ENCODE measurements at regions not wholly inside any gene's neighbourhood (a gene's known extent, or its start where the extent isn't known, plus 50 kb on each side); places are given as distances from the start of the nearest gene placed in this dataset.

DNA sequence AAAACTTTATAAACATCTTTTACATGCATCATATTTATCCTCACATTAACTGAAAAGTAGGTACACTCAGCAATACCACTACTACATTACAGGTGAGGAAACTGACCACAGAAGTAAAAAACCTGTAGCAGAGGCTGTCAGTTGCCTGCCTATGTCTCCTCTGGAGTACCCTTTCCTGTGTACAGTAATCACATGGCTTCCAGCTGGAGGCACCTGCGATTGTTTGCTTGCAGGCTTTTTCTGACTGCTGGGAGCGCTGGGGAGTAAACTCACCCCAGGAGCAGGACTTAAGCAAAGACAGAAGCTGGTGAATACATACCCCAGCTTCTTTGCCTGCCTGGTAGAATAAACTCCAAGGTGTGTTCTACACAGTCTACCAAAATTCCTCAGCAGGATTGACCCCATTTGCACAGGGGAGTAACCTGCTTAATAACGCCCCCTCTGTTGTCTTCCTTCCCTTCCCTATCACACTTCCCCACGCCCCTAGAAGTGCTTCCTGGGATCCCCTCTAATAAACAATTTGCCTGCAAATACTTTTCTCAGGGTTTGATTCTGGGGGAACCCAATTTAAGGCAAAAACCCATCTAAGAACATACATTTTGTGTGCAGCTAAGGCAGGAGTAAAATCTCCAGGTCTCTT lies 138.9 kb downstream of the PTH2R start:
- no peak for DNase-seq (ENCODE audit: low read depth)

DNA sequence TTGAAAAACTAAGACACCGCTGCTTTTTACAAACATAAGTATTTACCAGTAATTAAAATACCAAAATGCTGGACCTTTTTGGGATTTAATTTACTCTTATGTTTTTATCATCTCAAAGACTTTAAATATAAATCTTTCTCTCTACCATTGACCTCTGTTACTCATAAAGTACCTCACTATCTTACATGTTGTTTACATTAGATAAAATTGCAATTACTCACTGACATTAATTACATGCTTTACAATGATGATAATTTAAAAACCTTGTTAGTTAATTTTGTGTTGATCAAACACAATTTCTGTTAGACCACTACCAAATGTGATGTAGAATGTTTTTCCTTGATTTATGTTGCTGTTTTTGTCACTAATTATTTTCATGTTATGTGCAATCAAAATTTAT lies 139.5 kb downstream of the PTH2R start:
- DNase-seq (ENCODE audit: low read depth): no peak

DNA sequence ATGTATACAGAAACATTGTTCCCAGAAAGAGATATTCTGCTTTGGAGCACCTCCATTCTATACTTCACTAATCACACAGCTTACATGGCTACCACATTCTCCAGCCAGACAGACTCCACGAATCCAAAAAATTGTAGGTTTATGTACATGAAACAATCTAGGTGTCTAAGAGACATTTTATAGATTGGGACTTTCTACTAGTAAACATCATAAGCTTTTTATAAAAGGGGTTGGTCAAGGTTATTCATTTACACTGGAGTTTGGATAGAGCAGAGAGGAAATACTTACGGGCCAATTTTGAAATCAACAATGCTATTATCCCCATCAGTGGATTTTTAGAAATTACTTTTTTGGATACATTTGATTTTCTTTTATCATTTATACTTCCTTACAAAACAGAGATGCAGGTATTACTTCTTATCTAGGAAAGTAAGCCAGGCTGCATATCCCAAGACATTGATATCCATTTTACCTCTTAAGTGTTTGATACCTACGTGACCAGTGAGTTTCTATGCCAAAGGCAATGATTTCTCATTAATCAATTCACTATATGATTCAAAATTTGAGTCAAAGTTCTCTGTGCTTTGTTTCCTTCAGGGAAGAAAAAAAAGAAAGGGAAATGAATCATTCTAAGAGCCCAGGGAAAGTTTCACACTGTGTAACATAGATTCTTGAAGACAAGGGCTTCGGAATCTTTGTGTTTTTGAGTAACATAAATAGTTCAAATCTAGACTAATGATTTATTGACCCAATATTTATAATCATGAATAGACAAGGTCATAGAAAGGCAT lies 140.5 kb downstream of the PTH2R start:
- no peak for DNase-seq (ENCODE audit: low read depth)

DNA sequence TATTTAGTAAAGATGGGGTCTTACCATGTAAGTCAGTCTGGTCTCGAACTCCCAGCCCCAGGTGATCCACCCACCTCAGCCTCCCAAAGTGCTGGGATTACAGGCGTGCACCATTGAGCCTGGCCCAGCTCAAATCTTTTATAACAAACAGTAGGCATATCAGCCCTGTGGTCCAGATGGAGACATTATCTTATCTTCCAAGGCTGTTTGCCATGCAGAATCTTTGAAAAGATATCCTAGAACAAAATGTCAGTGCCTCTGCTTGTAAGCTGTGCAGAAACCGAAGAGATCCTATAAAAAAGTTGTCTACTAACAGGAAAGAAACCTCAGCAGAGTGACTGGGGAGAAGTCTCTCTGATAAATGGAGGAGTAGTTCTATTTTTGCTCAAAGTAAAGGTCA lies 142.1 kb downstream of the PTH2R start:
- DNase-seq (ENCODE audit: low read depth): no peak

DNA sequence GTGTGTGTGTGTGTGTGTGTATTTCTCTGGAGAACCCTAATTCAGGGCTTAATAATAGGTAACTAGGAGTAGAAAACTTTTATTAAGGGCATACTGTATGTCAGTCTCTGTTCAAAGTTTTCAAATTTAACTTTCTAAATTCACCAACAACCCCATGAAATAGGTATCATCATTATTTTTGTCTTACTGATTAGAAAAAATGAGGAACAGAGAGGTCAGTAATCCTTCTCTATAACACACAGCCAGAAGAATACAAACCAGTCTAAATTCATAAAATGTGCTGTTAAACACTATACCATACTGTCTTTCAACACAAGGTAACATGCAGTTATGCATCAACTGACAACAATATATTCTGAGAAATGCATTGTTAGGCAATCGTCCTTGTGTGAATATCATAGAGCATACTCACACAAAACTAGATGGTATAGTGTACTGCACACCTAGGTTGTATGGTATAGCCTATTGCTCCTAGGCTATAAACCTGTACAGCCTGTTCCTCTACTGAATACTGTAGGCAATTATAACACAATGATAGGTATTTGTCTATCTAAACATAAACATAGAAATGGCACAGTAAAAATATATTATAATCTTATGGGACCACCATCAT lies 143.1 kb downstream of the PTH2R start:
- no peak for DNase-seq (ENCODE audit: low read depth)

DNA sequence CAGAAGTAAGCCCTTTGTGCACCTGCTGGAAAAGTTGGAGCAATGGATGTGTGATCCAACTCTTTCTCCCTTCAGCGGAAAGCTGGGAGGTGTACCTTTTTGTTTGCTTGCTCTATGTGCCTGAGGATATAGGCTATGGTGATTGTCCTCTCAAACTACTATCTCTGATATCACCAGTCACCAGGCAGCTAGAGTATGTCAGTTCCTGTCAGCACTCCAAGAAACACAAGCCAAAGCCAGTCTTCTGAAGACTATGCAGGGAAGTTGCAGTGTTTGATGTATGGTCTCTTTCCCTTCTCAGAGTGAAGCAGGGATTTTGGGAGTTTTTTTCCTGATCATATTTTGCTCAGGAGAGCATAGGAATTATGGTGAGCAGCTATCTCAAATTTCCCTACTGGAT lies 146.4 kb downstream of the PTH2R start:
- DNase-seq (ENCODE audit: low read depth): no peak

DNA sequence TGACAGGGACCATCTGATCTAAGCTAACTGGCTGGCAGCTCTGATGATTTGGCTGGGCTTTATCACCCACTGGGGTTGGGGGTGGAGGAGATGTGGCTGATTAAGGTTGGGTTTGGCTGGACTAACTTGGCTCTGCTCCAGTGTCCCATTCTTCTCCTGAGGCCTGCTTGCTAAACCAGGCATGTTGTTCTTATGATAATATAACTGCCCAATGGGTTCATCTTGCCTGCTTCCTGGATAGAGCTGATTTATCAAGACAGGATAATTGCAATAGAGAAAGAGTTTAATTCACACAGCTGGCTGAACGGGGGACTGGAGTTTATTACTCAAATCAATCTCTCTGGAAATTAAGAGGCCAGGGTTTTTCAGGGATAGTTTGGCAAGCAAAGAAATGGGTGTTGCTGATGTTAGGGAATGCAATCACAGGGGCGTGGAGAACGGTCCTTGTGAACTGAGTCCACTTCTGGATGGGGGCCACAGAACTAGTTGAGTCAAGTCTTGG lies 150.4 kb downstream of the PTH2R start:
- no peak for DNase-seq (ENCODE audit: low read depth)

DNA sequence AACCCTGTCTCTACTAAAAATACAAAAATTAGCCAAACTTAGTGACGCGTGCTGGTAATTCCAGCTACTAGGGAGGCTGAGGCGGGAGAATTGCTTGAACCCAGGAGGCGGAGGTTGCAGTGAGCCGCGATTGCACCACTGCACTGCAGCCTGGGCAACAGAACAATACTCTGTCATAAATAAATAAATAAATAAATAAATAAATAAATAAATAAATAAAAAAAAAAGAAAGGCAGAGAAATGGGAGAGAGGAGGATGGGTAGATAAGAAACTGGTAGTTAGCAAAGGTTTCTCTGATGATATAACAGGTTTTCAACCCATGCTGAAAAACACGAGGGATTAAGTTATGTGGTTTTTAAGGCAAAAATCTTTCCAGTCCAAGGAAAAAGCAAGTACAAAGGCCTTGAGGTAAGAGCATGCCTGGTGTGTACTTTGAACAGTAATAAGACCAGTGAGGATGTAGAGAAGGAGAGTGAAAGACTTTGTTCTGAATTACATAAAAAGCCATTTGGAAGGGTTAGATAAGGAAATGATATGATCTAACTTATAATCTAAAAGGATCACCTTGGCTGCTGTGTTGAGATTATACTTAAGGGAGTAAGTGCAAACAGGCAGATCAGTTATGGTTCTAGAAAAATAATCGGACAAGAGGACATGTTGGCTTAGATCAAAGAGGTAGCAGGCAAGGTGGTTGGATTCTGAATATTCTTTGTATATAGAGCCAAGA lies 159.3 kb downstream of the PTH2R start:
- no peak for DNase-seq (ENCODE audit: low read depth)

DNA sequence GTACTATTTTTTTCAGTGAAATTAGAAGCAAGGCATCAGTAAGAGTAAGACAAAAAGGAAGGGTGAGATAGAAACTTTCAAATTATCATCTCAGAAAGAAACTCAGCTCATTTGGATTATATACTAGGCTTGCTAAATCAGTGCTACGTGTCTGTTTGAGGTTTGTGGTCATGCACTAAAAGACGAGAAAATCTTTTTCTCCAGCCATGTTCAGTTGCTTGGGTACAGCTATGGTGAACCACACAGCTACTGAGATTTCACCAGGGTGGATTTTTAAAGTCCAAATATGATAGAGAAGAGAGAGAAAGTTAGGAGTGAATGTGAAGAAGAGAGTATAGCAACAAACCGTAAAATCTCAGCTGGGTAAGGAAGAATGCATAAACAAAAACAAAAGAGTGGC lies 161.6 kb downstream of the PTH2R start:
- no peak for DNase-seq (ENCODE audit: low read depth)

DNA sequence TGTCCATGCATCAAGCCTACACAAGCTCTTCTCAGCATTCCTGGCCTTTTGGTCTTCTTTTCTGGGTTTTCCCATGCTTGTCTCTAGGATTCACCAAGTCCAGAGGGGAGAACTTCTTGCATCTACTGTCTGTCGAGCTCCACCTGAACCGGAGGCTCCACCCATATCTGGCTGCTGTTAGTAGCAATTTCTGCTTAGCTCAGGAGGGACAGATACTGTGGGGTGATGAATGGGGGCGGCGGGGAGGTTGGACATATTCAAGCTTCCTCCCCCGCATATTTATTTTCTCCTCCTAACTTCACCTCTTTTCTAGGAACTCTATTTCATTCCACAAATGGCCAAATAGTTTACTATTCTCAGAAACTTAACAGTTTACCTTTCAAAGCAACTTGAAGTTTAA lies 163.5 kb downstream of the PTH2R start:
- DNase-seq (ENCODE audit: low read depth): no peak

DNA sequence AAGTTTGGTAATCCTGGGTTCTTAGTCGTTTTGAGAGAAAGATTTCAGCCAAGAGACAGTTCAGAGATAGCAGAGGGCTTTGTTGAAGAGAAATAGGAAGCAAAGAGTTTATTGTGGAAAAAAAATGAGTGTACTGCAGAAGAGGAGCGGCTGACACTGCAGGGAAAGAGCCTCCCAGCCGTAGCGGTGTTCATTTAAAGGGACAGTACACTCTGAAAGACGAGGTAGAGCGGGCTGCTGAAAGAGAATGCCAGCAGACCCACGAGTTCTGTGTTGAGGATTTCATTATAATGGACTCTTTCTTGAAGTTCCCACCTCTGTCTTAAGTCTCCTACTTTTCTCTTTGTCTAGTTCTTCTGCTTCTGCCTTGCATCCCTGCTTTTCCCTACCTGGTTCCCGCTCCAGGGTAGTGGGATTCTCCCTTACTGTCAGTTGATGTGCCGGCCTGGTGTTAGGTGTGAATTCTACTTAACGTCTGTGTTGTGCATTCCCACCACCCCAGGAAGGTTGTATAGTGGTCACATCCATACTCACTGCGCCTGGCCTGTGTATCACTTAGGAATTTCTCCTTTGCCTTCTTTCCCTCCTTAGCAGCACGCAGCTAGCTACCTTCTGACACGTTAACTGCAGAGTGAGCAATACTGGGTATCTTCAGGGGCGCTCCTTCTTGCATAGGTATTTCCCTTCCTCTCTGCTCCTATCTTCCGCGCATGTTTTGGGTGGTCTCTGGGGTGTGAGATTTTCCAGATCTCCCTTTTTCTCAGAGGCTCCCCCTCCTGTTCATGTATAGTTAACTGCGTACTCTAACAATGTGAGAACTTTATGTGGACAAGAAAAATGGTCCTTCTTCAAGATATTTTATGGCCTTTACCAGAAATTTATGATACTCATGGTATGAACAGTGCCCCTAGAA lies 164.5 kb downstream of the PTH2R start:
- no peak for DNase-seq (ENCODE audit: low read depth)

DNA sequence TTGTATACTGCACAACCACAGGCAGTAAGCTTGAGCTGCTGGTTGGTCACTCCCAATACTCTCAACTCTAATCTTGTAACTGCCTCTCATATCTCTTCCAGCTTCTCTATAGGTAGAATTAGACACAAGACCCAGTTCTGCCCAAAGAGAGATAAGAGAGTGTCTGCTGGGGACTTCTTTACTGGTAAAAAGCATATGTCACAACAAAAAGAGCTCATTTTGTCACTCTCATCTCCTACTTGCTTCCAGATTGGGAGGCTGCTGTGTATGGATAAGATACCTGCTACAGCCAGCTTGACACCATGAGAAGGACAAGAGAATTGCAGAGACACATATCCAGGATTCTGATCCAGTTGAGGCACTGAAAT lies 165.2 kb downstream of the PTH2R start:
- no peak for DNase-seq (ENCODE audit: low read depth)

DNA sequence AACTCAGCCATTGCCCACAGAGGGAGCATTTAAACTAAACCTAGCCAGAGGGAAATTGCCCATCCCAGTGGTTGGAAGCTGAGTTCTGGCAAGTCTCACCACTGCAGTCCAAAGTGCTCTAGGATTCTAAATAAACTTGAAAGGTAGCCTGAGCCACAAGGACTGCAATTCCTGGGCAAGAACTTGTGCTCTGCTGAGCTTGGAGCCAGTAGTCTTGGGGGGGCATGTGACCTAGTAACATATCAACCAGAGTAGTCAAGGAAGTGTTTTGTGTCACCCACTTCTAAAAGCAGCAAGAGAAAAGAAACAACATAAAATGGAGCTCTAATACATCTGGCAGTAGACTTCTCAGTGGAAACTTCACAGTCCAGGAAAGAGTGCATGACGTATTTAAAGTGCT lies 167.0 kb downstream of the PTH2R start:
- no peak for DNase-seq (ENCODE audit: low read depth)

DNA sequence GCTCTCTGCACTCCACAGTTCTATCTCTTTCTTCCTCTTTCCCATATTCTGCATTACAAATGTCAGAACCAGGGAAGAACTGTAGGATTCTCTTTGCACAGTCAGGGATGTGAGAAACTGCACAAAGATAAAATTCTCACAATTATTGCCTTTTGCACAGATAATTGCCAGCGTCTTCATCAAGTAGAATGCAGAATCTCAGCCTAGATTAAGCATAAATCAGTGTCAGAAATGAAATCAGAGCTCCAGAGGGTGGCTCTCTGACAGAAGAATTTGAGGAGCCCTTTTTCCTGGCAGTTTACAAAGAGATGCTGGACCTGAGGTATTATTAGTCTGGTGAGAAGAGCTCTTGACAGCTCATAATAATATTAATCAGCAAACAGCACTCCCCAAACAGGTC lies 173.1 kb downstream of the PTH2R start:
- no peak for DNase-seq (ENCODE audit: low read depth)

DNA sequence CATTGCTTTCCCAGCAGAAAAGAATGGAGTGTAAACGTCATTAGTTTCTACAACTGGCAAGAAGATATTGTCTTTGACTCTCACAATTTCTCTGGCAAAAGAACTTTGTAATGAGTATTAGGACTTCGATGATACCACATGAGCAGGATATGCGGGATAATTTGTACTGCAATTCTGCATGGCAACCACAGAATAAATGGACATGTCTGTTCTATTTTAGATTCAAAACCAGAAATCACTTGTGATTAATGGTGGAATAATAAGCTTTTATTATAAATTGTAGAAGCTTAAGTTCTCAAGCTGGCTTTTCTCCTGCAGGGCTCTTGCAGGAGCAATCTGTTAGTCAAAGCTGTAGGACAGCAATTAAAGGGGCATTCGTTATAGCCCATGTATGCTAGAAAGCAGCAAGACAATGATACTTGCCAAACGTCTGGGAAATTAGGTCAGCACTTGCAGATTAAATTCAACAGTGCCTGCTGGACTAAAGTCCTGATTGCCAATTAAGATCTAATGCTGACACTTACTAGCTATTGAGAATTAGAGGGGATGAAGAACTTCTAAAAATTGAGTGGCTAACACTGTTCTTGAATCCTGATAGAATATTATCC lies 177.9 kb downstream of the PTH2R start:
- DNase-seq (ENCODE audit: low read depth): no peak

DNA sequence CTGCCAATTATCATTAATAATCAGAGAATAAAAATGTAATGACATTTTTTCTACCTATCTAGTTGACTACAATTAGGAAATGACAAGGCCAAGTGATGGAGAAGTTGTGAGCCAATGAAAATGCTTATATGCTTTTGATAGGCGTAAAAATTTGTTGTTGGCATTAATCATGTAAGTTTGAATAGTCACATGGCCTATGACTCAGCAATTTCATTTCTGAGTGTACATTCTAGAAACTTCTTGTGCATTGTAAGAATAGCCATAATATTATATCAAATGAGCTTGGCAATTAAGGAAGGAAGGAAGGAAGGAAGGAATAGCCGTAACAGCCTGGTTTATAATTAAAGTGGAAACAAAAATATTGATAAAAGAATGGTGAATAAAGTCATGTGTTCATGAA lies 179.9 kb downstream of the PTH2R start:
- DNase-seq (ENCODE audit: low read depth): no peak

DNA sequence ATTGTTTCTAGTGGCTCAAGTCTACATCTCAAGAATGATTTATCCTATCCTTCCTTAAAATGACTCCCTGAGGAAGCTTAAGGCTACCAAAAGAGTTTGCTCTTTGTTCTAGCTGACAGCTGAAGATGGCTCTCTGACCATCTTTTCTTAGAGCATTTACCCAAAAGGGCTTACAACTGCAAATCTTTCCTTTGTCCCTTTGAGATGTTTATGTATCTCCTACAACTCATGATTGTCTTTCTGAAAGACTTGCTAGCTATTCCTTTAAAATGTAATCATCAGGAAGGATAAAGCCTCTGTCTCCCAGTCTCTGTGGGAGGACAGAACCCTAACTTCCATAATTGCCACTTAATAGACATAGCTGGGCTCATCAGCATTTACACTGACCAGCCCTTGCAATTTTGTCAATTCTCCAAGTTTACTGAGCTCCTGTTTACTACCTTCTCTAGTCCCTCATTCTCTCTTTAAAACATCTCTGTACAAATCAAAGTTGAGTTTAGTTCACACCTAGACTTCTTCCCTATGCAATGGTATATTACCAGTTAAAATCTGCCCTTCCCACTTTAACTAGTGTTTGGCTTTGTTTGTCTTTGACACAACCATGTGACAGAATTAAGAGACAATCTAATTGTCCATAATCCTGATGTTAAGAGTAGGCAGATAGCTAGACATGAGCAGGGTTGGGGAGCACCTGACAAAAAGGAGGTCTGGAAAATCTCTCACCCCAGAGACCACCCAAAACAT lies 188.2 kb downstream of the PTH2R start:
- DNase-seq (ENCODE audit: low read depth): no peak

DNA sequence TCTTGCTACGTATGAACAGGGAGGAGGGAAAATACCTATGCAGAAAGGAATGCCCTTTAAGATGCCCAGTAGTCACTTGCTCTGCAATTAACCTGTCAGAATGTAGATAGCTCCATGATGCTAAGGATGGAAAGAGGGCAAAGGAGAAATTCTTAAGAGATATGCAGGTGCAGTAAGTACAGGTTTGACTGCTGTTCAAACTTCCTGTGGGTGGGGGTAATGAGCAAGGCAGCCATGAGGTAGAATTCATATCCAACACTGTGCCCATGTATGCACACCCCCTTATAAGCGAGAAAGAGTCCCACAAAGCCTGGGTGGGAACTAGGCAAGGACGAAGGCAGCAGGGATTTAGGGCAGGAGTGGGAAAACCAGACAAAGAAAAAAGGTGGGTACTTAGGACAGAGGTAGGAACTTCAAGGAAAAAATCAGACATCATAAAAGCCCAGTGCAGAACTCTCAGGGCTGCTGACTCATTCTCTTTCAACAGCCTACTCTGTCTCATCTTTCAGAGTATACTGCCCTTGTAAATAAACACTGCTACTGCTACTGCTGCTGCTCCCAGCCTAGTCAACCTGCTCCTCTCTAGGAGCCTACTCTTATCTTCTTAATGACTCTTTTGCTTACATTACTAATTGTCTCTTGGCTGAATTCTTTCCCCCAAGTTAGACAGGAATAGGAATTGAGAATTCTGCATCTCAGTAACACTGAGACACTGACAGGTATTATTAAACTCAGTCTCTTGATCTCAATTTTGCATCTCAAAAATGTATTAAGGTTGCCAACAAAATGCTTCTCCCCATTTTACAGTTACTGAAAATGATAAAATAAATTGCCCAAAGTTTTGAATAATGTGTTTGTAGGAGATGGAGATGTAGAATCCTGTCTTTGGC lies 189.0 kb downstream of the PTH2R start:
- DNase-seq (ENCODE audit: low read depth): no peak

DNA sequence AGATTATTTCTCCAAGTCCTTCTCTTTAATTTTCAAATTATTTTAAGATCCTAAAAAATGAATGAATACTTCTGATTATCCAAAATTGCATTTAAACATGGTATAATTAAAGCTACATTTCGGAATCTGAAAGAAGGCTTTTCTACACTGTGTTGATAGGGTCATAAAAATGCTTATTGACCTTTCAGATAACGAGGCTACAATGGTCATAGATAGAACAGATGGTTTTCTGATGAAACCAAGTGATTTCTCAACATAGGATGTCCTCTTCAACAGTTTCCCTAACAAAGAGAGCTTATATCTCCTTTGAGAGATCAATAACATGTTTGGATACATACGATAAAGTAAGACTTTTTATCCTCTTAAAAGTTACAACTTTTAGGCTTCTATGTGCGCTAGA lies 201.1 kb downstream of the PTH2R start:
- DNase-seq (ENCODE audit: low read depth): no peak

Data from fibroblast of gingiva (primary cell).